ENCODE measurements at regions not wholly inside any gene's neighbourhood (a gene's known extent, or its start where the extent isn't known, plus 50 kb on each side); places are given as distances from the start of the nearest gene placed in this dataset.

- DNase-seq = no peak
These were observed 52.5 kb upstream of the TTC29 start for GRCh38 chr4:146998157-146998556.

GRCh38 chr4:147003956-147004809 is 58.5 kb upstream of the TTC29 start:
- no peak for DNase-seq

GRCh38 chr4:147006229-147006628 is 60.6 kb upstream of the TTC29 start:
- DNase-seq = no peak

GRCh38 chr4:147009875-147010274 is 64.2 kb upstream of the TTC29 start:
- DNase-seq = no peak

GRCh38 chr4:147011411-147011810 is 65.7 kb upstream of the TTC29 start:
- no peak for DNase-seq

GRCh38 chr4:147012059-147012707 is 66.5 kb upstream of the TTC29 start:
- no peak for DNase-seq

GRCh38 chr4:147014946-147015345 is 69.3 kb upstream of the TTC29 start:
- no peak for DNase-seq

GRCh38 chr4:147015491-147015890 is 69.8 kb upstream of the TTC29 start:
- DNase-seq = no peak

GRCh38 chr4:147017081-147017480 is 71.4 kb upstream of the TTC29 start:
- DNase-seq = no peak

- DNase-seq = no peak
These were observed 73.4 kb upstream of the TTC29 start for GRCh38 chr4:147019091-147019490.

- no peak for DNase-seq
These were observed 74.8 kb upstream of the TTC29 start for GRCh38 chr4:147020456-147020855.

GRCh38 chr4:147025042-147025441 is 79.4 kb upstream of the TTC29 start:
- no peak for DNase-seq

- DNase-seq = no peak
These were observed 83.6 kb upstream of the TTC29 start for GRCh38 chr4:147029296-147029695.

GRCh38 chr4:147034372-147034771 is 88.7 kb upstream of the TTC29 start:
- no peak for DNase-seq

GRCh38 chr4:147037069-147037468 is 91.4 kb upstream of the TTC29 start:
- DNase-seq = no peak

- DNase-seq = no peak
These were observed 94.4 kb upstream of the TTC29 start for GRCh38 chr4:147039976-147040575.

- no peak for DNase-seq
These were observed 95.2 kb upstream of the TTC29 start for GRCh38 chr4:147040874-147041273.

- DNase-seq = no peak
These were observed 95.7 kb upstream of the TTC29 start for GRCh38 chr4:147041376-147041775.

GRCh38 chr4:147042046-147042445 is 96.4 kb upstream of the TTC29 start:
- DNase-seq = no peak

- DNase-seq = no peak
These were observed 98.6 kb upstream of the TTC29 start for GRCh38 chr4:147044241-147044640.

GRCh38 chr4:147049946-147050345 is 104.3 kb upstream of the TTC29 start:
- DNase-seq = no peak

GRCh38 chr4:147050356-147050765 is 104.7 kb upstream of the TTC29 start:
- DNase-seq = no peak

- DNase-seq = no peak
These were observed 106.7 kb upstream of the TTC29 start for GRCh38 chr4:147052361-147052760.

Measured in T1000 (cell line).